ENCODE measurements at regions not wholly inside any gene's neighbourhood (a gene's known extent, or its start where the extent isn't known, plus 50 kb on each side); places are given as distances from the start of the nearest gene placed in this dataset.

DNA sequence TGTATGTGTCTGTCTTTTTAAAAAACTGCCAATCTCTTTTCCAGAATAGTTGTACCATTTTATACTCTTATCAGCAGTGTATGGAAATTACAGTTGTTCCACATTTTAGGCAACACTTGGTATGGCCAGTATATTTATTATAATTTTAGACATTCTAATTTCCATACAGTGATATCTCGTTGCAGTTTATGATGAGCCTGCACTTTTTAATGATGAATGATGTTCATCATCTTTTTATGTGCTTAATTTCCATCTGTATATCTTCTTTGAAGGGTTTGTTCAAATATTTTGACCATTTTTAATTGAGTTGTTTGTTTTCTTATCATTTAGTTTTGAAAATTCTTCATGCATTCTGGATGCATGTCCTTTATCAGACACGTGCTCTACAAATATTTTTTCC, 57.0 kb upstream of the UBE2E2 start:
- TF ChIP-seq CTCF (IDR thresholded peaks at IDR 0.05; ENCODE audit: low read length) = no peak
- no peak for TF ChIP-seq EZH2 (IDR thresholded peaks at IDR 0.05; ENCODE audit: borderline replicate concordance, low read length)
